Esophagus muscularis mucosa (tissue), 4 donors: ENCODE measurements at regions not wholly inside any gene's neighbourhood (a gene's known extent, or its start where the extent isn't known, plus 50 kb on each side); places are given as distances from the start of the nearest gene placed in this dataset.

ENCODE experiments used
- CTCF ChIP-seq, 3 experiments: fragments of 200-600 bp in 2 of 3; fragments of 450-650 bp in 1 of 3; sonication (generic) in 2 of 3; IDR thresholded peaks; one replicate each; pipeline ENCODE4 v1.5.1; 2017 to 2019; ENCODE audit warnings: antibody characterized with exemption in 3 of 3, mild to moderate bottlenecking in 2 of 3, moderate library complexity in 1 of 3
- EP300 ChIP-seq: sonication (generic); formaldehyde crosslinking; IDR thresholded peaks from one replicate; pipeline ENCODE4 v1.6.1; 2017; ENCODE audit warnings: antibody characterized with exemption
- POLR2A ChIP-seq: fragments of 450-650 bp; IDR thresholded peaks from one replicate; pipeline ENCODE4 v1.6.1; 2017; ENCODE audit warnings: antibody characterized with exemption, moderate library complexity, mild to moderate bottlenecking, low read depth
- POLR2AphosphoS5 ChIP-seq, 2 donors: sonication (generic); formaldehyde crosslinking; IDR thresholded peaks; one replicate each; pipeline ENCODE4 v1.6.1; 2017; ENCODE audit warnings: antibody characterized with exemption in 2 of 2

DNA sequence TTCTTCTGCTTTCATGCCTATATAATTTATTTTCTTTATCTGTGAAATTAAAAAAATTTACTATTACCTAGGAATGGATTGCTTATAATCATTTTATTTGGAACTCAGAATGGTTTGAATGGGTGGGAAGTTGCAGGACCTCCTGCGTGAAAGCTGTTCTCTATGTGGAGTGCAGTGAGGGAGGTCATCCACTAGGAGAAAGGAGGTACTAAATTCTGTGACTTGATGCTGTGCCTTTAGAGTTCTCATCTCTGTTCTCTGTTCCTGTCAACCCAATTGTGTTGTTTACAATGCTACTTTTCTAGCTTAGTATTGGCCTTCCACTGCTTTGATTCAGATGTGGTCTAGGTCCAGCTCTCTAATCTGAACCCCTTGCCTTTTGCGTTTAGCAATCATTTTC is 65.0 kb upstream of the HIVEP1 start:
- TF ChIP-seq CTCF (IDR thresholded peaks at IDR 0.05) (peak in 1 of 3 experiments; percentile 19), EP300 (no peak), POLR2AphosphoS5 (IDR thresholded peaks at IDR 0.05) (no peak), POLR2A (no peak)
